ENCODE measurements at regions not wholly inside any gene's neighbourhood (a gene's known extent, or its start where the extent isn't known, plus 50 kb on each side); places are given as distances from the start of the nearest gene placed in this dataset.

GRCh38 chr2:215598376-215598975, 162.6 kb upstream of the FN1 start:
- TF ChIP-seq CTCF (conservative IDR thresholded peaks at IDR 0.05; ENCODE audit: low read depth, low read length) (no peak), EZH2 (IDR thresholded peaks at IDR 0.05; ENCODE audit: low read length, unreplicated experiment) (no peak)
